ENCODE measurements at regions not wholly inside any gene's neighbourhood (a gene's known extent, or its start where the extent isn't known, plus 50 kb on each side); places are given as distances from the start of the nearest gene placed in this dataset.

GRCh38 chr15:93987068-93987467 is 244.3 kb upstream of the MCTP2 start:
- H3K4me1 ChIP-seq (ENCODE audit: control insufficient read depth, insufficient read depth, low read length), result no peaks in the 10 kb centered on the region
- TF ChIP-seq ATF7 (IDR thresholded peaks at IDR 0.05; ENCODE audit: low read depth), result no peak
- no peak for TF ChIP-seq NR2C1 (IDR thresholded peaks at IDR 0.05)
- TF ChIP-seq, protein P1, sequence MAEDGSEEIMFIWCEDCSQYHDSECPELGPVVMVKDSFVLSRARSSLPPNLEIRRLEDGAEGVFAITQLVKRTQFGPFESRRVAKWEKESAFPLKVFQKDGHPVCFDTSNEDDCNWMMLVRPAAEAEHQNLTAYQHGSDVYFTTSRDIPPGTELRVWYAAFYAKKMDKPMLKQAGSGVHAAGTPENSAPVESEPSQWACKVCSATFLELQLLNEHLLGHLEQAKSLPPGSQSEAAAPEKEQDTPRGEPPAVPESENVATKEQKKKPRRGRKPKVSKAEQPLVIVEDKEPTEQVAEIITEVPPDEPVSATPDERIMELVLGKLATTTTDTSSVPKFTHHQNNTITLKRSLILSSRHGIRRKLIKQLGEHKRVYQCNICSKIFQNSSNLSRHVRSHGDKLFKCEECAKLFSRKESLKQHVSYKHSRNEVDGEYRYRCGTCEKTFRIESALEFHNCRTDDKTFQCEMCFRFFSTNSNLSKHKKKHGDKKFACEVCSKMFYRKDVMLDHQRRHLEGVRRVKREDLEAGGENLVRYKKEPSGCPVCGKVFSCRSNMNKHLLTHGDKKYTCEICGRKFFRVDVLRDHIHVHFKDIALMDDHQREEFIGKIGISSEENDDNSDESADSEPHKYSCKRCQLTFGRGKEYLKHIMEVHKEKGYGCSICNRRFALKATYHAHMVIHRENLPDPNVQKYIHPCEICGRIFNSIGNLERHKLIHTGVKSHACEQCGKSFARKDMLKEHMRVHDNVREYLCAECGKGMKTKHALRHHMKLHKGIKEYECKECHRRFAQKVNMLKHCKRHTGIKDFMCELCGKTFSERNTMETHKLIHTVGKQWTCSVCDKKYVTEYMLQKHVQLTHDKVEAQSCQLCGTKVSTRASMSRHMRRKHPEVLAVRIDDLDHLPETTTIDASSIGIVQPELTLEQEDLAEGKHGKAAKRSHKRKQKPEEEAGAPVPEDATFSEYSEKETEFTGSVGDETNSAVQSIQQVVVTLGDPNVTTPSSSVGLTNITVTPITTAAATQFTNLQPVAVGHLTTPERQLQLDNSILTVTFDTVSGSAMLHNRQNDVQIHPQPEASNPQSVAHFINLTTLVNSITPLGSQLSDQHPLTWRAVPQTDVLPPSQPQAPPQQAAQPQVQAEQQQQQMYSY (CRISPR knock-in tag; IDR thresholded peaks at IDR 0.05), result no peak
- no peak for TF ChIP-seq POLR2AphosphoS5 (IDR thresholded peaks at IDR 0.05; ENCODE audit: low read length)
- TF ChIP-seq, protein P2, sequence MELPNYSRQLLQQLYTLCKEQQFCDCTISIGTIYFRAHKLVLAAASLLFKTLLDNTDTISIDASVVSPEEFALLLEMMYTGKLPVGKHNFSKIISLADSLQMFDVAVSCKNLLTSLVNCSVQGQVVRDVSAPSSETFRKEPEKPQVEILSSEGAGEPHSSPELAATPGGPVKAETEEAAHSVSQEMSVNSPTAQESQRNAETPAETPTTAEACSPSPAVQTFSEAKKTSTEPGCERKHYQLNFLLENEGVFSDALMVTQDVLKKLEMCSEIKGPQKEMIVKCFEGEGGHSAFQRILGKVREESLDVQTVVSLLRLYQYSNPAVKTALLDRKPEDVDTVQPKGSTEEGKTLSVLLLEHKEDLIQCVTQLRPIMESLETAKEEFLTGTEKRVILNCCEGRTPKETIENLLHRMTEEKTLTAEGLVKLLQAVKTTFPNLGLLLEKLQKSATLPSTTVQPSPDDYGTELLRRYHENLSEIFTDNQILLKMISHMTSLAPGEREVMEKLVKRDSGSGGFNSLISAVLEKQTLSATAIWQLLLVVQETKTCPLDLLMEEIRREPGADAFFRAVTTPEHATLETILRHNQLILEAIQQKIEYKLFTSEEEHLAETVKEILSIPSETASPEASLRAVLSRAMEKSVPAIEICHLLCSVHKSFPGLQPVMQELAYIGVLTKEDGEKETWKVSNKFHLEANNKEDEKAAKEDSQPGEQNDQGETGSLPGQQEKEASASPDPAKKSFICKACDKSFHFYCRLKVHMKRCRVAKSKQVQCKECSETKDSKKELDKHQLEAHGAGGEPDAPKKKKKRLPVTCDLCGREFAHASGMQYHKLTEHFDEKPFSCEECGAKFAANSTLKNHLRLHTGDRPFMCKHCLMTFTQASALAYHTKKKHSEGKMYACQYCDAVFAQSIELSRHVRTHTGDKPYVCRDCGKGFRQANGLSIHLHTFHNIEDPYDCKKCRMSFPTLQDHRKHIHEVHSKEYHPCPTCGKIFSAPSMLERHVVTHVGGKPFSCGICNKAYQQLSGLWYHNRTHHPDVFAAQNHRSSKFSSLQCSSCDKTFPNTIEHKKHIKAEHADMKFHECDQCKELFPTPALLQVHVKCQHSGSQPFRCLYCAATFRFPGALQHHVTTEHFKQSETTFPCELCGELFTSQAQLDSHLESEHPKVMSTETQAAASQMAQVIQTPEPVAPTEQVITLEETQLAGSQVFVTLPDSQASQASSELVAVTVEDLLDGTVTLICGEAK (IDR thresholded peaks at IDR 0.05; ENCODE audit: borderline replicate concordance), result 0 out of 2 replicates have a peak, but pooled peaks have one; percentile 0
- no peak for TF ChIP-seq RAD21 (IDR thresholded peaks at IDR 0.05; ENCODE audit: insufficient read depth, low read depth, low read length)
- ATAC-seq, result no peak
- 5% methylated on average over 5 of the region's 5 CpGs for WGBS (ENCODE audit: insufficient coverage, insufficient replicate concordance, low lambda C conversion rate, missing lambda C conversion rate)
- RAD21 ChIA-PET (ENCODE audit: unreplicated experiment), result no interaction called here
- H3K9ac ChIP-seq (ENCODE audit: control insufficient read depth, insufficient read depth, low read length), result no peak overlapping the region
- H4K20me1 ChIP-seq (ENCODE audit: control insufficient read depth, insufficient read depth), result no peaks in the 10 kb centered on the region
- no peak overlapping the region for H2AFZ ChIP-seq (ENCODE audit: control insufficient read depth, low read depth, low read length)
- FAIRE-seq, result no peak
- H3K9me3 ChIP-seq (replicated peaks; ENCODE audit: control insufficient read depth, insufficient read depth, low read length), result no peaks in the 10 kb centered on the region
- CTCF ChIA-PET, result interaction anchor here (0.6 to 1.3 kb wide), 2 partner anchors 10 to 15 kb away, joined by 3 read pairs; no protein-coding TSS in a partner anchor
- no peaks in the 10 kb centered on the region for H3K27me3 ChIP-seq (replicated peaks in 1 of 2; ENCODE audit: control insufficient read depth in 2 of 2, insufficient read depth in 2 of 2, low read length in 1 of 2)
- H3K4me3 ChIP-seq, result no peak overlapping the region
- BruUV-seq (replicated peaks), result no TSS peak
- SMC1A ChIA-PET (ENCODE audit: uncharacterized antibody, unreplicated experiment), result interaction anchor here (0.8 to 1.6 kb wide), 2 partner anchors 19 to 50 kb away, joined by 3 read pairs; no protein-coding TSS in a partner anchor
- in situ Hi-C loops (cut with MboI) (no loop called here), intact Hi-C loops (cut with micrococcal nuclease; ENCODE audit: unreplicated experiment) (no loop called here)
- H3K4me2 ChIP-seq (ENCODE audit: control insufficient read depth, insufficient read depth), result no peak overlapping the region
- no peak overlapping the region for H3K27ac ChIP-seq (ENCODE audit: control insufficient read depth, insufficient read depth)
- no peaks in the 10 kb centered on the region for H3K79me2 ChIP-seq (ENCODE audit: control insufficient read depth, insufficient read depth, low read length)
- H3K36me3 ChIP-seq (ENCODE audit: control insufficient read depth in 2 of 2, insufficient read depth in 2 of 2, low read length in 1 of 2), result no peaks in the 10 kb centered on the region
- no peak for DNase-seq (ENCODE audit: low read depth, low spot score)
- POLR2A ChIA-PET, result no interaction called here

Measured in GM12878 (cell line).